Parathyroid adenoma (tissue), 2 donors: ENCODE measurements at regions not wholly inside any gene's neighbourhood (a gene's known extent, or its start where the extent isn't known, plus 50 kb on each side); places are given as distances from the start of the nearest gene placed in this dataset.
A peak's percentile ranks its signal among the peaks of the same experiment; 100 is the strongest.

Experiments used
- H2AFZ ChIP-seq: fragments of 300-600 bp; sonication (generic); one replicate; pipeline ENCODE4 v1.7.0; 2017; ENCODE audit warnings: antibody characterized with exemption, mild to moderate bottlenecking
- H3K27ac ChIP-seq: fragments of 300-600 bp; sonication (generic); one replicate; pipeline ENCODE4 v1.7.0; 2017
- H3K27me3 ChIP-seq: fragments of 300-600 bp; sonication (generic); one replicate; pipeline ENCODE4 v1.7.0; 2017; ENCODE audit warnings: low read length; ENCODE audit not compliant: control insufficient read depth, insufficient read depth
- H3K36me3 ChIP-seq: fragments of 300-600 bp; sonication (generic); one replicate; pipeline ENCODE4 v1.7.0; 2017; ENCODE audit warnings: low read length; ENCODE audit not compliant: control insufficient read depth, insufficient read depth
- H3K4me1 ChIP-seq: fragments of 300-600 bp; sonication (generic); one replicate; pipeline ENCODE4 v1.7.0; 2017; ENCODE audit warnings: control low read depth
- H3K4me2 ChIP-seq: fragments of 300-600 bp; sonication (generic); one replicate; pipeline ENCODE4 v1.7.0; 2017; ENCODE audit warnings: low read length
- H3K4me3 ChIP-seq: fragments of 300-600 bp; sonication (generic); one replicate; pipeline ENCODE4 v1.7.0; 2017; ENCODE audit warnings: low read depth, low read length
- H3K79me2 ChIP-seq: fragments of 300-600 bp; sonication (generic); one replicate; pipeline ENCODE4 v1.7.0; 2017; ENCODE audit warnings: control low read depth
- H3K9ac ChIP-seq: fragments of 300-600 bp; sonication (generic); one replicate; pipeline ENCODE4 v1.7.0; 2017; ENCODE audit warnings: mild to moderate bottlenecking
- H3K9me3 ChIP-seq: fragments of 300-600 bp; sonication (generic); one replicate; pipeline ENCODE4 v1.7.0; 2017; ENCODE audit warnings: low read length; ENCODE audit not compliant: control insufficient read depth
- TF ChIP-seq, protein P1 (sequence below): fragments of 300-600 bp; sonication (generic); IDR thresholded peaks from one replicate; pipeline ENCODE4 v1.7.0; 2017; ENCODE audit warnings: antibody characterized with exemption, mild to moderate bottlenecking
- donor health status: primary hyperparathyroidism.

DNA sequence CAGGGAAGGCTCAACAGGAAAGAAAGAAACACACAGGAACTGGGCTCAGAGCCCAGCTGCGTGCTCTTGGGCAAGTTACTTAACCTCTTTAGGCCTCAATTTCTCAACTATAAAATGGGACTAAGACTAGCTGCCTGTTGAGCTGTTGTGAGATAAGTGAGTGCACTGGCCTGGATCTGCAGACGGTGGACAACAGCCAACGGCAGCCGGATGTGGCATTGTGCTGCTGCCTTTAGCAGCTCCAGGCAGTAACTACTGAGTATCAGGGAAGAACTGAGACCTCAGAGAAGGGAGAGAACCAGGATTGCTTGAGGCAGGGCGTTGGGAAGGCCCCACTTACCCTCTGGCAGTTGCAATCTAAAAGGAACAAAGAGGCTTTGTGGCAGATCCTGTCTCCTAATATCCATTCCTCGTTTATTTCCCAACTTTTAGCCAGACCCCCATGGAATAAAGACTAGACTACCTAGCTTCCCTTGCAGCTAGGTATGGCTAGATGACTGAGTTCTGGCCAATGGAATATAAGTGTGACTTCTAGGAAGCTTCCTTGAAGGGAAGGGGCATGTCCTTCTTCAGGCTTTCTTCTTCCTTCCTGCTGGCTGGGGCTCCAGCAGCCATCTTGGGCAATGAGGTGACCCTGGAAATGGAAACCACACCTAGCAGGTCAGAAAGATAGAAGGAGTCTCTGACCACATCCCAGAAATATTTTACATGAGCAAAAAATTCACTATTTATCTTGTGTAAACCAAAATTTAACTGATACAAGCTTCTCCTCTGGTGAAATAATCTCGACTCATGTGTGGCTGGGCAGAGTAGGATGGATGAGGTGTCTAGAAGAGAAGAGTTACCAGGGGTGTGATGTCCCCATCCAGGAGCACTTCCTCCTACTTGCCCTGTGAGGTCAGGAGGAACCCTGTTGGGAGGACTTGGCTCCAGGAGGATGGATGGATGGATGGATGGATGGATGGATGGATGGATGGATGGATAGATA is 67.6 kb downstream of the MRPL14 start:
- no peaks in the 10 kb centered on the region for H3K36me3 ChIP-seq
- no peak overlapping the region for H2AFZ ChIP-seq
- no peaks in the 10 kb centered on the region for H3K9me3 ChIP-seq
- no peak overlapping the region for H3K9ac ChIP-seq
- peak overlapping the region; percentile 5 for H3K27ac ChIP-seq
- H3K27me3 ChIP-seq, result no peaks in the 10 kb centered on the region
- no peak overlapping the region for H3K4me2 ChIP-seq
- TF ChIP-seq, protein P1, sequence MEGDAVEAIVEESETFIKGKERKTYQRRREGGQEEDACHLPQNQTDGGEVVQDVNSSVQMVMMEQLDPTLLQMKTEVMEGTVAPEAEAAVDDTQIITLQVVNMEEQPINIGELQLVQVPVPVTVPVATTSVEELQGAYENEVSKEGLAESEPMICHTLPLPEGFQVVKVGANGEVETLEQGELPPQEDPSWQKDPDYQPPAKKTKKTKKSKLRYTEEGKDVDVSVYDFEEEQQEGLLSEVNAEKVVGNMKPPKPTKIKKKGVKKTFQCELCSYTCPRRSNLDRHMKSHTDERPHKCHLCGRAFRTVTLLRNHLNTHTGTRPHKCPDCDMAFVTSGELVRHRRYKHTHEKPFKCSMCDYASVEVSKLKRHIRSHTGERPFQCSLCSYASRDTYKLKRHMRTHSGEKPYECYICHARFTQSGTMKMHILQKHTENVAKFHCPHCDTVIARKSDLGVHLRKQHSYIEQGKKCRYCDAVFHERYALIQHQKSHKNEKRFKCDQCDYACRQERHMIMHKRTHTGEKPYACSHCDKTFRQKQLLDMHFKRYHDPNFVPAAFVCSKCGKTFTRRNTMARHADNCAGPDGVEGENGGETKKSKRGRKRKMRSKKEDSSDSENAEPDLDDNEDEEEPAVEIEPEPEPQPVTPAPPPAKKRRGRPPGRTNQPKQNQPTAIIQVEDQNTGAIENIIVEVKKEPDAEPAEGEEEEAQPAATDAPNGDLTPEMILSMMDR, result no peak
- peaks cover 4% of the 10 kb centered on the region for H3K4me1 ChIP-seq
- no peak overlapping the region for H3K4me3 ChIP-seq
- H3K79me2 ChIP-seq, result no peaks in the 10 kb centered on the region

DNA sequence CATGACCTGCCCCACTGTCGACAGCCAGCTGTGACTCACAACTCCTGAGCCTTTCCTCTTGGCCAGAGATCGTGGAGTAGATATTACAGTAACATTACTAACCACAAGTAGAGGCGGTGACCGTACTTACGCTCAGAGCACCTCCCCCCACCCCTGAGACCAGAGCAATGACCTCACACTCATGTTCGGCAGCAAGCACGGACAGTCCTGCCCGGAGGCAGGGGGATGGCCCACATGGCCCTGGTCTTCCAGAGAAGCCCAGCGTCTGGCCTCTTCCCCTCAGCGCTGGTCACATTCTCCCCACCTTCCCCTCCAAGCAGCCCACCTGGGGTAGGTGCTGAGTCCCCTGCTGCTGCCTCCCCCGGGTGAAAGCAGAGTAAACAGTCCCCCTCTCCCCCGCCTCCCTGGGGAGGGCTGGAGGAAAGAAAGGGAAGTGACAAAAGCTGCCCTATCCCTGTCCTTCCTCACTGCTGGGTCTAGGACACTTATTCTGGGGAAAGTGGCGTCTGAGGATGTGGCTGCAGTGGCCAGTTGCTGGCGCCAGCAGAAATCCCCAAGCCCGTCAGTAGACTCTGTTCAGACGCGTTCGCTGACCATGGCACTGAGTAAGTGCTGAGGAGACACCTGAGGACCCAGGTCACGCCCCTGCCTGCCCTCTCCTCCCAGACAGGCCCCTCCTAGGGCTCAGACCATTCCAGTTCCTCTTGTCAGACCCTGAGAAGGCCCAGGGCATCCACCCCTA is 68.5 kb downstream of the MRPL14 start:
- Histone ChIP-seq H3K27me3 (no peaks in the 10 kb centered on the region), H3K4me1 (peaks cover 4% of the 10 kb centered on the region), H3K27ac (peak overlapping the region; percentile 5), H3K36me3 (no peaks in the 10 kb centered on the region), H3K79me2 (no peaks in the 10 kb centered on the region), H2AFZ (no peak overlapping the region), H3K9me3 (no peaks in the 10 kb centered on the region), H3K4me2 (peak overlapping the region; percentile 47), H3K9ac (no peak overlapping the region), H3K4me3 (peak overlapping the region; percentile 12)
- TF ChIP-seq, protein P1, result no peak

DNA sequence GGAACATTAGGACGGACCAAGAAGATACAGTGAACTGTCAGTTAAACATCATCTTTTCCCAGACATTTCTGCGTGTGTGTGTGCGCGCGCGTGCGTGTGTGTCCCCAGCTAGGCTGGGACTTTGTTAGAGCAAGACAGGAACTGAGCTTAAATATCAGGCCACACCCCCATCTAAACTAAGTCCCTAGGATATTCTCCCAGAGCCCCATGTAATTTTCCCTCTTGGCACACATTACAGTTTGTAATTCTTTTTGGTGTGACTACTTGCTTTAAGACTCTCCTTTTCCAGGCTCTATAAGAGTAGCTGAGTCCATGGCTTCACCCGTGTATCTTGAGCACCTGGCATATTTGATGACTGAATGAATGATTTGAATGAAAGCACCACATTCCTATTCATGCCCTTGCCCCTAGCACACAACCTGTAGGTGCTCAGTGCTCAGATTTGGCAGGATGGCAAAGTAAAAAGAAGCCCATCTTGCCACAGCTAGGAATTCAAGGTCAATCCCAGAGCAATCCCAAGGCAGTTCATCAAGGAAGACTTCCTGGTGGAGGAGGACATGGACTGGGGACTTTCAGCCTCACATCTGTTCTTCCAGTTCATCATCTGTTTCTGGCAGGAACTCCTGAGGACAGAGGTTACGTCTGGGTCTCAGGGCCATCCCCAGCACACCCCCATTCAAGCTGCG is 69.2 kb downstream of the MRPL14 start:
- H3K27me3 ChIP-seq, result no peaks in the 10 kb centered on the region
- TF ChIP-seq, protein P1, result no peak
- H2AFZ ChIP-seq, result no peak overlapping the region
- no peak overlapping the region for H3K9ac ChIP-seq
- no peaks in the 10 kb centered on the region for H3K36me3 ChIP-seq
- no peaks in the 10 kb centered on the region for H3K79me2 ChIP-seq
- peaks cover 4% of the 10 kb centered on the region for H3K4me1 ChIP-seq
- no peaks in the 10 kb centered on the region for H3K9me3 ChIP-seq
- no peak overlapping the region for H3K27ac ChIP-seq
- H3K4me2 ChIP-seq, result no peak overlapping the region
- peak overlapping the region; percentile 12 for H3K4me3 ChIP-seq

DNA sequence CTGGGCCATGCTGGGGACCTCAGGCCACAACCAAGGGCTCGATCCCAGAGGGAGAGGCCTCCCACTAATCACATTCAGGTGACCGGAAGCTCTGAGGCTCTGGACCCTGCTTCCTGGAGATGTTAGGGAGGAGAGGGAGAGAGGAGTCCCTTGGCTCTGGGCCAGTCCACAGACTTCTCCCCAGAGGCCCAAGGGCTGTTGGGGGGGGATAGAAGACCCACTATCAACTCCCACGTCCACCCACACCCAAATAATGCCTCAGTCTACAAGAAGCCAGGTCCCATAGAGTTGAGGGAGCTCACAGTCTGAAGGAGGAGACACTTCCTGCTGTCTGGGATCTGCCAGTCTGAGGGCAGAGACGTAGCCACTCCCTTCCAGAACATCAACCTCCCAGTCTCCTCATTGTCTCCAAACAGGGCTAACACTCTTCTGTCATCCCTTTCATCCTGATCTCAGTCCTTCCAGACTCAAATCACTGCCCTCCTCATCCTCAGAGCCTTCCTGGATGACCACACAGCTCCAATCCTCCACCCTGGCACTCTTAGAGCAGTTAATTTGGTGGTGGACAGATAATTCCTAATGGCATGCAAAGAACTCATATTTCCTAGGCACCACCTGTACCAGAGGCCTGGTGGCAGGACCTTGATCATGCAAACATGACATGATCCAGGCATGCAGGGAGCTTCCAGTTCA is 69.9 kb downstream of the MRPL14 start:
- H3K4me2 ChIP-seq, result no peak overlapping the region
- TF ChIP-seq, protein P1, result no peak
- no peak overlapping the region for H3K4me3 ChIP-seq
- no peaks in the 10 kb centered on the region for H3K79me2 ChIP-seq
- no peaks in the 10 kb centered on the region for H3K27me3 ChIP-seq
- H2AFZ ChIP-seq, result no peak overlapping the region
- peaks cover 4% of the 10 kb centered on the region for H3K4me1 ChIP-seq
- H3K27ac ChIP-seq, result no peak overlapping the region
- H3K9ac ChIP-seq, result no peak overlapping the region
- H3K36me3 ChIP-seq, result no peaks in the 10 kb centered on the region
- no peaks in the 10 kb centered on the region for H3K9me3 ChIP-seq
